NCI-H2171 (cell line): ENCODE measurements at regions not wholly inside any gene's neighbourhood (a gene's known extent, or its start where the extent isn't known, plus 50 kb on each side); places are given as distances from the start of the nearest gene placed in this dataset.
"Not testable (repeated sequence)": the region's sequence is repeated elsewhere in the genome, so short reads cannot be mapped to it uniquely, and the experiment has no call there.

Experiments used
- DNase-seq: peaks from one replicate; lab custom pipeline; 2025; lab: John Stamatoyannopoulos, UW

DNA sequence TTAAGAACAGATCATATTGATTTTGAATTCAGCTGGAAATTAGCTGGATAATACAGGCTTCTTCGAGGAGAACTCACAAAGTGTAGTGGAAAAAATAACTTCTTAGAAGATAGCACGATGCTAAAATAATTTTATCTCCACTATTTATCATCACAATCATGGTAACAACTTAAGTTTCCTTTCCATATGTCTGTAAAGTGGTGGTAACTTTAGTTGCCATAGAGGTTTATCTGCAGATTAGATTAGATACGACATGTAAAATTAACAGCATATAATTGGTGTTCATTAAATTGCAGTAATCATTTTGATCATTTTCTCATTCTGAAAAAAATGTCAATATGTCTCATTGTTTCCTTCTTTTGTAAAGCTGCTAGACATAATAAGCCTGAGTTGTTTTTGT, 921.5 kb downstream of the KCNT2 start:
- no peak for DNase-seq

- DNase-seq: no peak
These were observed 943.6 kb downstream of the KCNT2 start for GRCh38 chr1:195664628-195665027.

DNA sequence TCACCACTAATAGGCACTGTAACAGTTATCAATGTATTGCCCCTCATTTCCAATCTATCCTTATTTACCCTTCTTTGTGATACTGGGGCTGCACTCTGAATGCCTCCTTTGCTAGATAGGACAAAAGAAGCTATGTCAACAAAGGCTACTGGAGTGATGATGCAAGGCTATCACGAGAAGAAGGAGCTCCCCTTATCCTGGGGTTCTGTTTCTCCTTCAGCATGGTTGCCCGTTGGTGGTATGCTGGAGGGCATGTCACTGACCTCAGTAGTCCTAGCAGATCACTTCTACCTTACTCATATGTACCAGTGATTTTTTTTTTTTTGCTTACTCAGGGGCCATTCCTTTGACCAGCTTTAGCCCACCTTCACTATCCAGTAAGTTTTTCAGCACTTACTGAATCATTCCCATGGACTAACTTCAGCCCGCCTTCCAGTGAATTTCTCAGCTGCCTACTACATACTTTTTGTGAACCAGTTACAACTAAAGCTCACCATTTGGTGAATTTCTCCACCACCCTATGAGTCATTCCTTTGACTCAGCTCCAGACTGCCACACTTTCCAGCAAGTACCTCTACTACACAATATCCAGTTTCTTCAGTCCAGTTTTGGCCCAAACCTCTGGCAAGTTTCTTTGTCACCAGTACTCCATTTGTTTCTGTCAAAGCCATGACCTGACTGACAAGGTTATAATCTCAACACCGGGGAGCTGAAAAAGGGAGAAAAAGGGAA, 944.5 kb downstream of the KCNT2 start:
- DNase-seq: no peak

DNA sequence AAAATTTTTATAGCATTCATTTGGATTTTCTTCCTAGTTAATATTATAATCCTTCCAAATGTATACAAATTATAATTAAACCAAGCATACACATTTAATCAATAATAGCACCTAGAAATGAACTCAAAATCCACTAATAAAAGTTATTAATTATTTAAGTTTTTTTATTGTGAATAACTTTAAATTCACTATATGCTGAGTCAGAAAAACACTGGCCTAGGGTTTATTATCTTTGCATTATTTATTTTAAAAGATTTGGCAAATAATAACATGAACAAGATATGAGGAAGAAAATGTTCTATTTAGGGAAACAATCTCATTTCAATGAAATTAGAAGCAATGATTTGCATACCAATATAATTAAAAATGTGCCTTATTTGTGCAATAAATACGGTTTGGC, 951.5 kb downstream of the KCNT2 start:
- no peak for DNase-seq

- DNase-seq: not testable (repeated sequence)
These were observed 959.4 kb downstream of the KCNT2 start for GRCh38 chr1:195648875-195649274.

GRCh38 chr1:195637539-195637938, 970.7 kb downstream of the KCNT2 start:
- peak; percentile 21 for DNase-seq

DNA sequence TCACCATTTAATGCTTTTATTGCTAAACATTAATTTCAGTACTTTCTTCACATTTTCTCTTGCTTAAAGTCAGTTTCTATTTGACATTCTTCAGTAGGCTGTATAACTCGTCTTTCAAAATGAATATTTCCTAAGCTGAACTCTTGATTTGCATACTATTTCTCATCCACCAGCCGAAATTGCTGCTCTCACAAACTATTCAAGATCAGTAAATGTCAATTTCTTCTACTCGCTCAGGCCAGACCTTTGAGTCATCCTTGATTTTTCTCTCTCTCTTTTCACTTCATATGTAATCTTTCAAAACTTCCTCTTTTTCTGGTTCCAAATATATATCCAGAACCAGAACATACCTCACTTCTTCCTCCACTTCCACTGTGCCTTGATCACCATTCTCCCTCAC, 990.0 kb downstream of the KCNT2 start:
- no peak for DNase-seq

- DNase-seq: no peak
These were observed 991.1 kb downstream of the KCNT2 start for GRCh38 chr1:195617106-195617505.

GRCh38 chr1:195608883-195609282, 999.4 kb downstream of the KCNT2 start:
- DNase-seq: no peak

- DNase-seq: no peak
These were observed 1001.8 kb downstream of the KCNT2 start for GRCh38 chr1:195606483-195606882.

- no peak for DNase-seq
These were observed 1004.0 kb downstream of the KCNT2 start for GRCh38 chr1:195604287-195604686.

DNA sequence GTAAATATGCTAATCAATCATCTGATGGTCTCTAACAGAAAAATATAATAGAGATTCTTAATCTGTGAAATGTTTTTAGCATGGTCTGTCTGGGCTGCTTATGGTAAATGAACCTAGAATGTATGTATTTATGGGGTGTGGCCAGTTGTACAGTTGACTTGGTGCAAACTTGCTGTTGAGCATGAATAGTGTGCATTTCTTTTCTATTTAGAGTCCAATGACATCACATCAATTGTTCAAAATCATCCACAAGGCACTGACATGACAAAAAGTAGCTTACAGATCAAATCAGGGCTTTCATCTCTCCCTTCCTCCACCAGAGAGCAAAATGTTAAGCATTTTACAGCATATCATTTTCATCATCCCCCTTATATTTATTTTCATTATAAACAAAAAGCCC, 1010.3 kb downstream of the KCNT2 start:
- DNase-seq: no peak

GRCh38 chr1:195594773-195595172, 1013.5 kb downstream of the KCNT2 start:
- no peak for DNase-seq

DNA sequence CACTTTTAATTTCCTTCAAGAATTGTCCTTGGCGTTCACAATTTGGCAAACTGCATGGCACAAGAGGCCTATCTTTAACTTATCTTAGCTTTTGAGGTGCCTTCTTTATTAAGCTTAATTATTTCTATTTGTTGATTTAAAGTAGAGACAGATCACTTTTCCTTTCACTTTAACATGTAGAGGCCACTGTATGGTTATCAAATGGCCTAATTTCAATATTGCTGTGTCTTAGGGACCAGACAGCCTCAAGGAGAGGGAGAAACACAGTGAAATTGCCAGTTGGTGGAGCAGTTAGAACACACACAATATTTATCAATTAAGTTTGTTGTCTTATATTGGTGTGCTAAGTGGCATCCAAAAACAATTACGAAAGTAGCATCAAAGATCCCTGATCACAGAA, 1013.9 kb downstream of the KCNT2 start:
- DNase-seq: no peak

DNA sequence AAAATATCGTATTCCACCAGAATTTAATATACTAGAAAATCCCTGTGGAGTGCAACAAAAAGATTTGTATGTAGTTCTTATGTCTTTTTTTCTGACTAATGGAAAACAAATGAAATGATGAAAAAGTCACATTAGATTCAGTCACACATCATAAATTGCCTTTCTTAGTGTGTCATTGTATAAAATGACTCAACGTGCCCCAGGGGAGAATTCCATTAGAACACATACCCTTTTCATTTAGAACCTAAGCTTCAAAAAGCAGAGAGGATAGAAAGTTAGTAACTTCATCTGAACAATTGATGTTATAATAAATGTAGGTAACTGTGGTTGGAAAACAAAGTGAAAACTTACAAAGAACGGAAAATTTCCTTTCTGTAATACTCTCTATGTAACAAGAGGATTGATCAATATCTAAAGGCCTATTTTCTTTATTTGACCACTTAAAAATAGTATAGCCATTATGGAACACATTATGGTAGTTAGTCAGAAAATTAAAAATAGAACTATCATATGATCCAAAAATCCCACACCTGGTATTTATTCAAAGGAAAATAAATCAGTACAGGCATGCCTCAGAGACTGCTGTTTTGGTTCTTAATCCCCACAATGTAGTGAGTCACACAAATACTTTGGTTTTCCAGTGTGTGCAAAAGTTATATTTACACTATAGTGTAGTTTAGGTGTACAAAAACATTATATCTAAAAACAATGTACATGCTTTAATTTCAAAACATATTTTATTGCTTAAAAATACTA, 1016.1 kb downstream of the KCNT2 start:
- no peak for DNase-seq

GRCh38 chr1:195590649-195591048, 1017.6 kb downstream of the KCNT2 start:
- DNase-seq: no peak

DNA sequence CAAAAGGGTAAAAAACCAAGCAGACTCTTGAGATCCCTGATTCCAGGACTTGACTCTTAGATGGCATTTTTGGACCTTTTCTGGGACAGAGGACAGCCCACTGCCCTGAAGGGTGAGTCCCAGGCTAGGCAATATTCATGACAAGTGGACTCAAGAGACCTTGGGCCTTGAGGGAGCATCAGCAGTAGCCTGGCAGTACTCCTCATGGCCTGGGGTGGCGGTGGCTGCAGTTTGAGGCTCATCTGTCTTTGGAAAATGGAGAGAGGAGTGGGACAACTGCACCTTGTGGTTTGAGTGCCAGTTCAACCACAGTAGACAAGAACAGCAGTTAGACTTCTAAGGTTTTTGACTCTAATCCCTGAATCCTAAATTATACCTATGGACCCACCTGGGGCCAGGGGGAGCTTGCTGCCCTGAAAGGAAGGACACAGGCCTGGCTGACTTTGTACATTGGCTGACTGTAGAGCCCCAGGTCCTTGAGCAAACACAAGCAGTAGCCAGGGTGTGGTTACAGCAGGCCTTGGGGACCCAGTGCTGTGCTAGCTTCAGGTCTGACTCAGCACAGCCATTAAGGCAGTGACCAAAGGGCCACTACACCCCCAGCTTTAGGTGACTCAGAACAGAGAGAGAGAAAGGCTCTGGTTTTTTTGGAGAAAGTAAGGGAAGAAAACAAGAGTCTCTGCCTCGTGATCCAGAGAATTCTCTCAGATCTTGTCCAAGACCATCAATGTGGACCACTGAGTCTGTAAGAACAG, 1023.2 kb downstream of the KCNT2 start:
- DNase-seq: no peak

DNA sequence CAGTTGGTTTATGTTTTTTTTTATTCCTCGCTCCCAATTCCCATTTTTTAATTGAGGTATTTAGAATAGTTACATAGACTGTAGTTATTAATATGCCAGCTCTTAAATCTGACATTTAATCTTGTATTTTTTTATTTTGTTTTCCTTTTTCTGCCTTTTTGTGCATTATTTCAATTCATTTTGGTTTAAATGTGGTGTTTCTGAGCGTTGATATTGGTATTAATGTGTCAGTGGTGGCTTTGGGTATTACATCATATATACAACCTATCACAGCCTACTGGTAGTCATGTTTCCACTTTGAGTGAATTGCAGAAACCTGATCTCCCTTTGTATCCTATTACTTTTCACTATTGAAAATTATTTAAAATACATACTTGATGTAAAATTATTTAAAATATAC, 1027.3 kb downstream of the KCNT2 start:
- DNase-seq: no peak

DNA sequence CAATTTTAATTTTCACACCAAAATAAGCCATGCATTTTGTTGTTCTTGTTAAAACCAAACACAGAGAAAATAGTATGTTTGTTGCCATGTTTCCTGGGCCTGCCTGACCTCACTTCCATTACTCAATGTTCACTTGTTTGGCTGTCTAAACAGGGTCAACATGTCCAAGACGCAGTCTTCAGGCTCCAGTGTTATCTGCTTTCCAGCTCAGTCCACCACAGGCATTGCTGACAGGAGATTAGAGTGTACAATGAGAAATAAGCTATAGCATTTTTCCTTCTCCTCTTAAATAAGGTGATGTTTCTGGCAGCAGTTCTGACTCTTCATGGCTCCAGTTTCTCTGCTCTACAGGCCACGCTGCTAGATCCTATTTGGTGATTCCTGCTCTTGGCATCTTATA, 1030.5 kb downstream of the KCNT2 start:
- no peak for DNase-seq

DNA sequence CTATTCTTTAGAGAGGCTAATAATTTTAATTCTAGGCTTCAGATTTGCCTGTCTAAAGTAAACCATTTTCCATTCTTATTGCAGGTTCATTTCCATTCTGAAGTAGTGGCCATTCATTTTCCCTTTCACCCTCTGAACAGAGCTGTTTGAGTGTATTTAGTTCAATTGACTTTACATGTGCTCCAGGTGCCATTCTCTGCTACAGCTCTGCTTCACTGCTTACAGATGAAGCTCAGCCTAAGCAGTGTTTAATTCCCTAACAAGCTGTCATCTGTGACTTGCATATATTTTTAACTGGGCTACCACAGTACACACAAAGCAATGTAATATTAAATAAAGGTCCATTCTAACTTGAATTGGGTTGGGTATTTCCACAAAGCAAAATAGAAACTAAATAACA, 1031.6 kb downstream of the KCNT2 start:
- DNase-seq: no peak

DNA sequence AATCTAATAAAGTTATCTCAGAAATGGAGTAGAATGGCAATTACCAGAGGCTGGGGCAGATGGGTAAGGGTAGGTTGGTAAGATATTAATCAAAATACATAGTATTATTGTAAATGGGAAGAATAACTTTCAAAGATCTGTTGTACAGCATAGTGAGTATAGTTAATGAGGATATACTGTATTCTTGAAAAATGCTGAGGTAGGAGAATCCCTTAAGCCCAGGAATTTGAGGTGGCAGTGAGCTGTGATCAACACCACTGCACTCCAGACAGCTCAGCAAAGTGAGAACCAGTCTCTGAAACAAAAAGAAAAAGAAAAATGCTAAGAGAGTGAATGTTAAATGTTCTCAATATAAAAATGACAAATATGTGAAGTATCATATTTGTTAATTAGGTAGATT, 1033.7 kb downstream of the KCNT2 start:
- no peak for DNase-seq

GRCh38 chr1:195569934-195570333, 1038.3 kb downstream of the KCNT2 start:
- no peak for DNase-seq

GRCh38 chr1:195568389-195568788, 1039.9 kb downstream of the KCNT2 start:
- no peak for DNase-seq
